CD4-positive, alpha-beta T cell treated with Interleukin-4 for 4 hours (primary cell): ENCODE measurements at regions not wholly inside any gene's neighbourhood (a gene's known extent, or its start where the extent isn't known, plus 50 kb on each side); places are given as distances from the start of the nearest gene placed in this dataset.
"Not testable (repeated sequence)": the region's sequence is repeated elsewhere in the genome, so short reads cannot be mapped to it uniquely, and the experiment has no call there.

ENCODE experiments used
- DNase-seq: peaks from one replicate; pipeline ENCODE4 v3.0.0-alpha.2; 2020

DNA sequence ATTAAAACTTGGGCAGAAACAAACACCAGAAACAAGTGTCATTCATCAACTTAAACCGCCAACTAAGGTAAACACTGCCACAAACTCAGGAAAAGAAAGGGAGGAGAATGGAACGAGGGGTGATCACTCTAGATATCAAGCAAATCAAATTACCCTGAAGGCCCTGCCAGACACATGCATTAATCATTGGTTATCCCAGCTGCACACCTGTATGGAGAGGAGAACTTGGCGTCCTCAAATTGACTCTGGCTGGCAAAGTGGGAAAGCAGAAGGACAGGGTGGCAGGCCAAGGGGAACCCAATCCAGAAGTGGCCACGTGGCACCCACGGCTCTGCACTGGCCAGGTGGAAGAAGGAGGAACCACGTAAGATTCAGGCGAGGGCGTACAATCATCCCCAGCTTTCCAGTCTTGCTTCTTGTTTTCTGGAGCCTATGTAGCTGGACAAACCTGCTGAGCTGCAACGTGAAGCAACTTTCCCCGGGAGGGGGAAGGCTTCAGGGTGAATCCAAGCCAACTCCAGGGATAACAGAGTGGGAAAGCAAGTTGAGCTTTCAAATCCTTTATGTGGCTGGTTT lies 156.2 kb upstream of the JARID2 start:
- no peak for DNase-seq

GRCh38 chr6:15090145-15090579 lies 155.7 kb upstream of the JARID2 start:
- DNase-seq, result no peak

- no peak for DNase-seq
Observed at GRCh38 chr6:15090745-15091384, 155.0 kb upstream of the JARID2 start.

- DNase-seq, result peak; percentile 9
Observed at GRCh38 chr6:15096894-15097837, 148.7 kb upstream of the JARID2 start.

- DNase-seq, result no peak
Observed at GRCh38 chr6:15101130-15101529, 144.7 kb upstream of the JARID2 start.

GRCh38 chr6:15102241-15102640 lies 143.6 kb upstream of the JARID2 start:
- no peak for DNase-seq

DNA sequence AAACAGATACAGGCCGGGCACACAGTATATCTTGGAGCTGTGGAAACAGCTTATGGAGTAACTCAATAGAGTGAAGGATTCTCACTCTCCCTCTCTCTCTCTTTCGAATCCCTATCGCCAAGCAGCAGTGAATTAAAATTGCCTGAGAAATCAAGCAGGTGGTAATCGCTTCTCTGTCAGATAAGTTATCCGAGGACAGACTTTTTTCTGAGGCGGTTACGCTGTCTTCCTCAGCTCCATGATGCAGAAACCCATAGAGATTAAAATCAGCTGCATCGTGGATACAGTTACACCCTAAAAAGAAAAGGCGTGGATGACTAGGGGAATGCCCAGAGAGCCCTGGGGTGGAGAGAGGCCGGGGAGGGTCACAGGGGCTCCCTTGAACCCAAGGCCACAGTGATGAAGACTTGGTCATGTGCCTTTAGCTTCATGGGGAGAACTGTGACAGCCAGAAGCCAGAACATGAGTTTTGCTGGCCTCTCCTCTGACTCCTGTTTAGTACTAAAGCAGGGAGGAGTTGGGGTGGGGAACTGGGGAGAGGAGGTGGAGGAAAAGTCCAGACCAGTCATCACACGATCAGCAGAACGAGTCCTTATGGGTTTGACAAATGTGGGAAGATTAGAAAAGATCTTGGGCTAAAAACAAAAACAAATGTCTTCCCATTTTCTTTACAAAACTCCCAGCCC lies 138.8 kb upstream of the JARID2 start:
- DNase-seq, result no peak

- DNase-seq, result no peak
Observed at GRCh38 chr6:15107644-15108382, 138.1 kb upstream of the JARID2 start.

DNA sequence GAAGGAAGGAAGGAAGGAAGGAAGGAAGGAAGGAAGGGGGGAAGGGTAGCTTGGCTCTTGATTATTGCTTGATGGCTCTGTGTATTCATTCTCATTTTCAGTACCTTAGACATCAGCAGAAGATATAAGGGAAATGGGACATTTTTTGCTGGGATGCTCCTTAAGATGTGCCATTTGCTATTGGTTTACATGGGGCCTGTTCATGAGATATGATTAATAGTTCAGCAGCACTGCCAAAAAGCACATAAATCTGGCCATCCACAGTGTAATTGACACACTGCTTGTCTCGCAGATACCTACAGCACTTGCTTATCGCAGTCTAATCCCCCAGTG lies 137.5 kb upstream of the JARID2 start:
- no peak for DNase-seq

DNA sequence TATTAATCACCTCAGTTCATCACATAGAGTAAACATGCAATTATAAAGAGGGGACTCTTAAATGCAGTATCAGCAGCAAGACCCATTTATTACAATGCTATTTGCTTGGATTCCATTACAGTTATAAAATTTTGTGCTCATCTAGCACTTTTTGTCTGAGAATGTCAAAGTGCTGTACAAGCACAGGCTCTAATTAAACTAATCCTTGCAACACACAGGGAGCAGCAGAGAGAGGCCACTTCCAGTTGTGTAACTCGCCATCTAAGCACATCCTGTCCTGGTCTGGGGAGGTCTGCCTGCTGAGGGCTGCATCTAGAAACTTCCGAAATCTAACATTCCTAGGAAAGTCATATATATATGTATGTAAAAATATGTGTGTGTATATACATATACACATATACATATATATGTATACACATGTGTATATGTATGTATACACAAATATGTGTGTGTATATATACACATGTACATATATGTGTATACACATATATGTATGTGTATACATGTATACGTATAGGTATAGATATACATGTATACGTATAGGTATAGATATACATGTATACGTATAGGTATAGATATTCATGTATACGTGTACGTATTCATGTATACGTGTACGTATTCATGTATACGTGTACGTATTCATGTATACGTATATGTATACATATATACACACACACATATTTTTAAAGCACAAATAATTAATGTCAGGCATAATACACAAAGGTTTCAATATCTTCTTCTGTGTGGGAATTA lies 136.4 kb upstream of the JARID2 start:
- DNase-seq, result no peak

GRCh38 chr6:15110726-15111354 lies 135.0 kb upstream of the JARID2 start:
- DNase-seq, result no peak

- not testable (repeated sequence) for DNase-seq
Observed at GRCh38 chr6:15111576-15111975, 134.3 kb upstream of the JARID2 start.

DNA sequence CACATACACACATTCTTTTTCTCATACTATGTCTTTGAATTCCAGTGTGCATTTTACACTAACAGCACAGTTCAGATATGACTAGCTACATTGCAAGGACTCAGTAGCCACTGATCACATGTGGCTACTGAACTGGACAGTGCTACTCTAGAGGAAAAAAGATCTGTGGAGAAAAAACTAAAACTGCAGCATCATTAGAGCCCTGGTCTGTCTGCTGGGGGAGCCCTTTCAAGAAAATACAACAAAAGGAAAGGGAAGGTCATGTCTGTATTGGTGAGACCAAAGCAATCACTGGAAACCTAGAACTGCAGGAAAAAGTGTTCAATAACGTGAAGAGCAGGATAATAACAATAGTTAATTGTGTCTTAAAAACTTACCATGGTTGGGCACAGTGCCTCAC lies 132.3 kb upstream of the JARID2 start:
- no peak for DNase-seq

DNA sequence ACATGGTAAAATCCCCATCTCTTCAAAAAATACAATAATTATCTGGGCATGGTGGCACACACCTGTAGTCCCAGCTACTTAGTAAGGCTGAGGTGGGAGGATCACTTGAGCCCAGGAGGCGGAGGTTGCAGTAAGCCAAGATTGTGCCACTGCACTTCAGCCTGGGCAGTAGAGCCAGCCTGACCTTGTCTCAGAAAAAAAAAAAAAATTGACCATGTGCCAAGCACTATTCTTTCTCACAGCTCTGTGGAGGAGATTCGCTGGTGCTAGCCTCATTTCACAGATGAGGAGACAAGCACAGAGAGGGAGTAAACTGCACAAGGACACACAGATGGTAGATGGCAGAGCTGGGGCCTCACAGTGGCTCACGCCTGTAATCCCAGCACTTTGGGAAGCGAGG lies 131.8 kb upstream of the JARID2 start:
- no peak for DNase-seq

DNA sequence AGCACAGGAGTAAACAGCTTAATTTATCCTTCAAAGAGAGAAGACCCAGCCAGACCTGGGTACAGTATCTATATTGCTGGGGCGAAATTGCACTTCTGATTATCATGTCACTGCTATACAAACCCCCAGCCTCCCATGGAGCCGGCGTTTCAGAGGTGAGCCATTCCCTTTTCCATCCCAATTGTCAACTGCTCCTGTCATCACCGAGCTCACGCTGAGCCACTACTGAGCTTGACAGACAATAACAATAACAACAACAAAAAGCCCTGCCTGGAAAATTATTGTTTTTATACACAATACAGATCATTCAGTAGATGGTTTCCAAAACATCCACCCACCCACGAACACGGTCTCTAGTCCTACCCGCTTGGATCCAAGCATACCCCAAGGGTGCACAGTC lies 129.0 kb upstream of the JARID2 start:
- DNase-seq, result no peak

DNA sequence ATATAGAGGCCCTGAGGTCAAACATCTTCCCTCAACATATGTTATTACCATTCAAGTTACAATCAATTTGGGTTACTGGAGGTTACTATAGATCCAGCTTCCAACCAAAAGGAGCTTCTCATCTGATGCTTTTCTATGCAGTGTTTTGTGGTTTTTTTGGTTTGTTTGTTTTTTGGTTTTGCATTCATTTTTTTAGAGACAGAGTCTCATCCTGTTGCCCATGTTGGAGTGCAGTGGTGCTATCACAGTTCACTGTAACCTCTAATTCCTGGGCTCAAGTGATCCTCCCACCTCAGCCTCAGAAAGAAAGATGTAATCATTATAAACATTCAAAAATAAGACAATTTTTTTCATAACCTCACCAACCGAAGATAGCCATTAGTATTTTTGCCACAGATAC lies 124.4 kb upstream of the JARID2 start:
- no peak for DNase-seq

GRCh38 chr6:15121977-15122550 lies 123.8 kb upstream of the JARID2 start:
- no peak for DNase-seq

DNA sequence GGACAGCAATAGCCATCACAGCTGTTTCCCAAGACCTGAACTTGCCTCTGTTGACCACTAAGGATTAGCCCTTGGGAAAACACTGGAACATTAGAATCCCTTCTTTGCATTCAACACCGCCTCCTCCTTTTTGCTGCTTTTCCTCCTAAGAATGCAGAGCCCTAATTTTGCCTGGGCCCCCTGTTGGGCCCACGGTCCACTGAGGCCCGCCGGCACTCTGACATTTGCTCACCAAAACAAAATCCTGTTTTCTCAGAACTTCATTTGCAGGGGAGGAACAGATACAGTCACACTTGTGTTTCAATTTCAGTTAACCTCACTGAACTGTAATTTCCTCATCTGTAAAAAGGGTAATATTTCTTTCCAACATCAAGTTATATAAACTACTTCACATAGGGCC lies 116.0 kb upstream of the JARID2 start:
- DNase-seq, result no peak

DNA sequence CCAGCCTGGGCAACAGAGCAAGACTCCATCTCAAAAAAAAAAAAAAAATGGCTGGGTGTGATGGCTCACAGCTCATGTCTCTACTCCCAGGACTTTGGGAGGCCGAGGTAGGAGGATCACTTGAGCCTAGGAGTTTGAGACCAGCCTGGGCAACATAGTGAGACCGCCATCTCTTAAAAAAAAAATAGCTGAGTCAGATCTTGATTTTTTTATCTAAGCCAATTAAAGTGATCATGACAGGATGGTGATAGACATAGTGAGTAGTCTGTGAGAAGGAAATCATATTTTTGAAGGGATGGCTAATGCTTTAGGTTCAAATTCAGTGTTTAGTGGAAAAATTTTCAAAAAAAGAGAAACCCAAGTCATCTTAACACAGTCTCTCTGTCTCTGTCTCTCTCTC lies 114.6 kb upstream of the JARID2 start:
- no peak for DNase-seq

DNA sequence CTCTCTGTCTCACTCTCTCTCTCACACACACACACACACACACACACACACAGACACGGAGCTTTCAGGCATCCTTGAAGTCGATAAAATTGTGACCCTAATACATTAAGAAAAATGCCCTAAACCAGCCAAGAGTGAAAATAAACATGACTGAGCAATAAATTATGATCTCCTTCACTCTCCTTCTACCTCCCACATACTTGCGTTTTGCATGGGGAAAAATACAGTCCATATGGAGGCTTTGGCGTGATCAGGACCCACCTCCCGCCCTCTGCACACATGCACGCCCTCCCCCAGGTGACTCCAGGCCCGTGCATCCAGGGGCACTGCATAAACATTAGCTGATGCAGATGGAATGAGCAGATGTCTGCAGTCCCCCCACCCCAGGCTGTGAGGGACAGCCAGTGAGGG lies 114.2 kb upstream of the JARID2 start:
- DNase-seq, result no peak

- no peak for DNase-seq
Observed at GRCh38 chr6:15132167-15132566, 113.7 kb upstream of the JARID2 start.
